K562 (cell line): ENCODE measurements at regions not wholly inside any gene's neighbourhood (a gene's known extent, or its start where the extent isn't known, plus 50 kb on each side); places are given as distances from the start of the nearest gene placed in this dataset.

Experiments used
- FOXP1 ChIP-seq: sonication (generic); formaldehyde crosslinking; IDR thresholded peaks from 2 replicates; pipeline ENCODE4 v1.8.0; 2022; ENCODE audit warnings: mild to moderate bottlenecking, missing genetic modification reagents
- HNRNPL ChIP-seq: fragments of 200-400 bp; formaldehyde crosslinking; IDR thresholded peaks from 2 replicates; pipeline ENCODE4 v1.6.1; 2017; ENCODE audit warnings: low read depth, mild to moderate bottlenecking, low read length
- JUND ChIP-seq, 2 experiments: IDR thresholded peaks; 2 replicates in 1 of 2; 3 replicates in 1 of 2; pipeline ENCODE4 v1.6.1; 2011; ENCODE audit warnings: borderline replicate concordance in 2 of 2, low read depth in 2 of 2, low read length in 2 of 2, improper control_type of control experiment in 1 of 2, missing biosample characterization in 1 of 2, missing genetic modification characterization in 1 of 2, missing genetic modification reagents in 1 of 2
- NCOA4 ChIP-seq: fragments of 450-650 bp; IDR thresholded peaks from 2 replicates; pipeline ENCODE4 v1.6.1; 2018; ENCODE audit warnings: mild to moderate bottlenecking; ENCODE audit not compliant: partially characterized antibody
- SMARCA4 ChIP-seq: fragments of 450-650 bp; IDR thresholded peaks from 2 replicates; pipeline ENCODE4 v1.6.1; 2016
- TAF1 ChIP-seq: IDR thresholded peaks from 2 replicates; pipeline ENCODE4 v1.6.1; 2011; ENCODE audit warnings: mild to moderate bottlenecking, low read length, moderate library complexity; ENCODE audit not compliant: insufficient read depth, control insufficient read depth, severe bottlenecking; ENCODE audit errors: extremely low read depth
- ZNF431 ChIP-seq: sonication (generic); formaldehyde crosslinking; IDR thresholded peaks from 2 replicates; pipeline ENCODE4 v1.8.0; 2022; ENCODE audit warnings: mild to moderate bottlenecking, missing genetic modification reagents
- ZNF583 ChIP-seq: fragments of 250-450 bp; sonication (Bioruptor Pico); IDR thresholded peaks from 2 replicates; pipeline ENCODE4 v1.4.0; 2020
- ZNF707 ChIP-seq: fragments of 250-450 bp; sonication (Bioruptor Pico); conservative IDR thresholded peaks from 2 replicates; pipeline ENCODE4 v1.8.0; 2022; ENCODE audit warnings: inconsistent platforms, mild to moderate bottlenecking, moderate library complexity
- ZSCAN32 ChIP-seq: fragments of 450-650 bp; formaldehyde crosslinking; IDR thresholded peaks from 2 replicates; pipeline ENCODE4 v1.4.0; 2020; ENCODE audit warnings: mild to moderate bottlenecking, moderate library complexity
- TF ChIP-seq, protein P1 (sequence below), 2 experiments: fragments of 450-650 bp in 1 of 2; sonication (generic) in 1 of 2; formaldehyde crosslinking in 1 of 2; IDR thresholded peaks; 2 replicates each; pipeline versions ENCODE4 v1.7.1 to v1.9.0; 2016 to 2022; ENCODE audit warnings: inconsistent platforms in 1 of 2, mild to moderate bottlenecking in 1 of 2, missing genetic modification reagents in 1 of 2
- TF ChIP-seq, protein P2 (sequence below): sonication (generic); formaldehyde crosslinking; IDR thresholded peaks from 2 replicates; pipeline ENCODE4 v1.8.0; 2022; ENCODE audit warnings: mild to moderate bottlenecking, missing genetic modification reagents
- TF ChIP-seq, protein P3 (sequence below), 2 experiments: fragments of 450-650 bp; IDR thresholded peaks; 2 replicates each; pipeline ENCODE4 v1.6.1; 2018; ENCODE audit warnings: mild to moderate bottlenecking in 2 of 2, low read depth in 1 of 2; ENCODE audit not compliant: partially characterized antibody in 2 of 2

DNA sequence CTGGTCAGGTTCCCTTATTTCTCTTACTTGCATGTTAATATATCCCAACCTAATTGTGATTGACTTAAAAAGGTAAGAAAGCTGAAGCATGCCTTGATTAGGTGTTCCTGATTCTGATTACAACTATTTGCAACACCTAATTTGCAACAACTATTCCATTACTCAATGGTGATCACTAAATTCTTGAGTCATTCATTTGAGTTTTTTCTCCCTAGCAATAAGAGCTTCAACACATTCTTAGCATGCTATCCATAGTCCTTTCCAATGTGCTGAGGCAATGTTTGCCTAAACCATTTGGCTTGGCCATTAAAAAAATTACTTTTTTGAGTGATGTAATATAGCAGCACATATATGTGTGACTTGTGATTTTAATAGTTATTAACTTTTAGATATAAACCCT is 851.4 kb downstream of the TRAM1L1 start (continued):
- TF ChIP-seq, protein P1, sequence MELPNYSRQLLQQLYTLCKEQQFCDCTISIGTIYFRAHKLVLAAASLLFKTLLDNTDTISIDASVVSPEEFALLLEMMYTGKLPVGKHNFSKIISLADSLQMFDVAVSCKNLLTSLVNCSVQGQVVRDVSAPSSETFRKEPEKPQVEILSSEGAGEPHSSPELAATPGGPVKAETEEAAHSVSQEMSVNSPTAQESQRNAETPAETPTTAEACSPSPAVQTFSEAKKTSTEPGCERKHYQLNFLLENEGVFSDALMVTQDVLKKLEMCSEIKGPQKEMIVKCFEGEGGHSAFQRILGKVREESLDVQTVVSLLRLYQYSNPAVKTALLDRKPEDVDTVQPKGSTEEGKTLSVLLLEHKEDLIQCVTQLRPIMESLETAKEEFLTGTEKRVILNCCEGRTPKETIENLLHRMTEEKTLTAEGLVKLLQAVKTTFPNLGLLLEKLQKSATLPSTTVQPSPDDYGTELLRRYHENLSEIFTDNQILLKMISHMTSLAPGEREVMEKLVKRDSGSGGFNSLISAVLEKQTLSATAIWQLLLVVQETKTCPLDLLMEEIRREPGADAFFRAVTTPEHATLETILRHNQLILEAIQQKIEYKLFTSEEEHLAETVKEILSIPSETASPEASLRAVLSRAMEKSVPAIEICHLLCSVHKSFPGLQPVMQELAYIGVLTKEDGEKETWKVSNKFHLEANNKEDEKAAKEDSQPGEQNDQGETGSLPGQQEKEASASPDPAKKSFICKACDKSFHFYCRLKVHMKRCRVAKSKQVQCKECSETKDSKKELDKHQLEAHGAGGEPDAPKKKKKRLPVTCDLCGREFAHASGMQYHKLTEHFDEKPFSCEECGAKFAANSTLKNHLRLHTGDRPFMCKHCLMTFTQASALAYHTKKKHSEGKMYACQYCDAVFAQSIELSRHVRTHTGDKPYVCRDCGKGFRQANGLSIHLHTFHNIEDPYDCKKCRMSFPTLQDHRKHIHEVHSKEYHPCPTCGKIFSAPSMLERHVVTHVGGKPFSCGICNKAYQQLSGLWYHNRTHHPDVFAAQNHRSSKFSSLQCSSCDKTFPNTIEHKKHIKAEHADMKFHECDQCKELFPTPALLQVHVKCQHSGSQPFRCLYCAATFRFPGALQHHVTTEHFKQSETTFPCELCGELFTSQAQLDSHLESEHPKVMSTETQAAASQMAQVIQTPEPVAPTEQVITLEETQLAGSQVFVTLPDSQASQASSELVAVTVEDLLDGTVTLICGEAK (IDR thresholded peaks at IDR 0.05): no peak
- TF ChIP-seq, protein P1 (CRISPR knock-in tag; IDR thresholded peaks at IDR 0.05): no peak
- TF ChIP-seq ZSCAN32 (no peak), ZNF431 (CRISPR knock-in tag) (no peak), SMARCA4 (no peak), JUND (IDR thresholded peaks at IDR 0.05; ENCODE audit: borderline replicate concordance, low read depth, low read length) (no peak), JUND (tag; IDR thresholded peaks at IDR 0.05; ENCODE audit: borderline replicate concordance, low read depth, low read length) (no peak), NCOA4 (no peak), FOXP1 (no peak), ZNF707 (CRISPR knock-in tag) (no peak), ZNF583 (CRISPR knock-in tag) (no peak), TAF1 (no peak), HNRNPL (no peak)
- TF ChIP-seq, protein P2, sequence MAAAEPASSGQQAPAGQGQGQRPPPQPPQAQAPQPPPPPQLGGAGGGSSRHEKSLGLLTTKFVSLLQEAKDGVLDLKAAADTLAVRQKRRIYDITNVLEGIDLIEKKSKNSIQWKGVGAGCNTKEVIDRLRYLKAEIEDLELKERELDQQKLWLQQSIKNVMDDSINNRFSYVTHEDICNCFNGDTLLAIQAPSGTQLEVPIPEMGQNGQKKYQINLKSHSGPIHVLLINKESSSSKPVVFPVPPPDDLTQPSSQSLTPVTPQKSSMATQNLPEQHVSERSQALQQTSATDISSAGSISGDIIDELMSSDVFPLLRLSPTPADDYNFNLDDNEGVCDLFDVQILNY (CRISPR knock-in tag): no peak
- TF ChIP-seq, protein P3, sequence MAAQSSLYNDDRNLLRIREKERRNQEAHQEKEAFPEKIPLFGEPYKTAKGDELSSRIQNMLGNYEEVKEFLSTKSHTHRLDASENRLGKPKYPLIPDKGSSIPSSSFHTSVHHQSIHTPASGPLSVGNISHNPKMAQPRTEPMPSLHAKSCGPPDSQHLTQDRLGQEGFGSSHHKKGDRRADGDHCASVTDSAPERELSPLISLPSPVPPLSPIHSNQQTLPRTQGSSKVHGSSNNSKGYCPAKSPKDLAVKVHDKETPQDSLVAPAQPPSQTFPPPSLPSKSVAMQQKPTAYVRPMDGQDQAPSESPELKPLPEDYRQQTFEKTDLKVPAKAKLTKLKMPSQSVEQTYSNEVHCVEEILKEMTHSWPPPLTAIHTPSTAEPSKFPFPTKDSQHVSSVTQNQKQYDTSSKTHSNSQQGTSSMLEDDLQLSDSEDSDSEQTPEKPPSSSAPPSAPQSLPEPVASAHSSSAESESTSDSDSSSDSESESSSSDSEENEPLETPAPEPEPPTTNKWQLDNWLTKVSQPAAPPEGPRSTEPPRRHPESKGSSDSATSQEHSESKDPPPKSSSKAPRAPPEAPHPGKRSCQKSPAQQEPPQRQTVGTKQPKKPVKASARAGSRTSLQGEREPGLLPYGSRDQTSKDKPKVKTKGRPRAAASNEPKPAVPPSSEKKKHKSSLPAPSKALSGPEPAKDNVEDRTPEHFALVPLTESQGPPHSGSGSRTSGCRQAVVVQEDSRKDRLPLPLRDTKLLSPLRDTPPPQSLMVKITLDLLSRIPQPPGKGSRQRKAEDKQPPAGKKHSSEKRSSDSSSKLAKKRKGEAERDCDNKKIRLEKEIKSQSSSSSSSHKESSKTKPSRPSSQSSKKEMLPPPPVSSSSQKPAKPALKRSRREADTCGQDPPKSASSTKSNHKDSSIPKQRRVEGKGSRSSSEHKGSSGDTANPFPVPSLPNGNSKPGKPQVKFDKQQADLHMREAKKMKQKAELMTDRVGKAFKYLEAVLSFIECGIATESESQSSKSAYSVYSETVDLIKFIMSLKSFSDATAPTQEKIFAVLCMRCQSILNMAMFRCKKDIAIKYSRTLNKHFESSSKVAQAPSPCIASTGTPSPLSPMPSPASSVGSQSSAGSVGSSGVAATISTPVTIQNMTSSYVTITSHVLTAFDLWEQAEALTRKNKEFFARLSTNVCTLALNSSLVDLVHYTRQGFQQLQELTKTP (IDR thresholded peaks at IDR 0.05; ENCODE audit: low read depth in 1 of 2, partially characterized antibody in 2 of 2): no peak
